Stomach (tissue), 8 donors: ENCODE measurements at regions not wholly inside any gene's neighbourhood (a gene's known extent, or its start where the extent isn't known, plus 50 kb on each side); places are given as distances from the start of the nearest gene placed in this dataset.
"Not testable (repeated sequence)": the region's sequence is repeated elsewhere in the genome, so short reads cannot be mapped to it uniquely, and the experiment has no call there.

ENCODE experiments used
- DNase-seq, 2 donors: peaks; one replicate each; pipeline versions ENCODE4 v3.0.0 to v3.0.0-alpha.2; 2013 to 2019
- H3K27ac ChIP-seq, 5 donors: fragments of 200-600 bp in 4 of 5; sonication (generic) in 4 of 5; one replicate each; pipeline ENCODE4 v1.5.1; 2013 to 2019; ENCODE audit warnings: mild to moderate bottlenecking in 1 of 5, moderate library complexity in 1 of 5
- H3K27me3 ChIP-seq, 3 donors: fragments of 200-600 bp; sonication (generic); one replicate each; pipeline ENCODE4 v1.5.1; 2017 to 2019; ENCODE audit warnings: mixed run types in 1 of 3
- H3K36me3 ChIP-seq, 4 donors: fragments of 200-600 bp; sonication (generic); 1 replicate in 3 of 4; 2 replicates in 1 of 4; pipeline ENCODE4 v1.5.1; 2016 to 2019
- H3K4me1 ChIP-seq, 4 donors: fragments of 200-600 bp; sonication (generic); one replicate each; pipeline ENCODE4 v1.5.1; 2016 to 2019
- H3K4me3 ChIP-seq, 4 donors: fragments of 200-600 bp; sonication (generic) in 3 of 4; one replicate each; pipeline ENCODE4 v1.5.1; 2016 to 2019; ENCODE audit warnings: mild to moderate bottlenecking in 1 of 4
- H3K9me3 ChIP-seq, 4 donors: fragments of 200-600 bp; sonication (generic); one replicate each; pipeline ENCODE4 v1.5.1; 2016 to 2019
- CTCF ChIP-seq, 7 experiments: fragments of 450-650 bp in 4 of 7; fragments of 200-600 bp in 3 of 7; sonication (generic) in 3 of 7; IDR thresholded peaks; one replicate each; pipeline ENCODE4 v1.5.1; 2016 to 2019; ENCODE audit warnings: antibody characterized with exemption in 7 of 7, control low read depth in 2 of 7, mild to moderate bottlenecking in 1 of 7
- EP300 ChIP-seq: sonication (generic); formaldehyde crosslinking; IDR thresholded peaks from one replicate; pipeline ENCODE4 v1.6.1; 2017; ENCODE audit warnings: antibody characterized with exemption
- POLR2A ChIP-seq, 4 donors: fragments of 450-650 bp; IDR thresholded peaks; one replicate each; pipeline ENCODE4 v1.6.1; 2016; ENCODE audit warnings: antibody characterized with exemption in 4 of 4, control low read depth in 2 of 4, mild to moderate bottlenecking in 1 of 4, moderate library complexity in 1 of 4
- POLR2AphosphoS5 ChIP-seq, 3 donors: sonication (generic); formaldehyde crosslinking; IDR thresholded peaks; one replicate each; pipeline ENCODE4 v1.6.1; 2016; ENCODE audit warnings: antibody characterized with exemption in 3 of 3
- WGBS, 5 donors: extraction: QIAGEN DNeasy Blood & Tissue Kit in 3 of 5; methylation state at CpG; one replicate each; pipeline versions ENCODE4 v1.1.5 to v1.1.7; 2013 to 2018; 5-methylcytosine and 5-hydroxymethylcytosine counted together
- intact Hi-C: fragments of 100-400 bp; cut with DNase I; formaldehyde crosslinking; loops from one replicate; pipeline ENCODE4 v1.15.1; 2023; ENCODE audit warnings: low total_unique reads
- donor health status: healthy with polysubstance abuse.
- donor health status: Bipolar disorder and iron deficiency.
- donor health status: healthy.

DNA sequence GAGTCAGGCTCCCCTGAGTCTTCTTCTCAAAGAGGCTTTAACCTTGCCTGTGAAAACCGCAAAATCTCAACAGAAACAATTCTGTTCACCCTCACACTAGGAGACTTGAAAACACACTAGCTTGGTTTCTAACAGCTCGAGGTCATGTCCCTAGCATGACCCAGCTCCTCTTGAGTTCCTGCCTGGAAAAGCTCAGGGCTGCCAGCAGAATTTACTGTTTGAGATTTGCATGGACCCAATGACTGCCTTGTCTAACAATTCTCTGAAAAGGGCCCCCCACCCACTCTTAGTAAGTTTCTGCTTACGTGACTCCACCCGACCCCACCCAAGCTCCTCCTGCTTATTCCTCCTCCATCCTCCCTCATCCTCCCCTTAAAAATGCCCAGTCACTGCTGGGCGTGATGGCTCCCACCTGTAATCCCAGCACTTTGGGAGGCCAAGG, 85.1 kb upstream of the KMT2C start:
- Histone ChIP-seq H3K27ac (no peak overlapping the region), H3K4me1 (peaks cover 0 to 16% (median 9%) of the 10 kb centered on the region in 4 donors), H3K4me3 (no peak overlapping the region), H3K36me3 (no peaks in the 10 kb centered on the region), H3K27me3 (peaks cover 0 to 3% (median 0%) of the 10 kb centered on the region in 3 donors), H3K9me3 (peaks cover 0 to 14% (median 9%) of the 10 kb centered on the region in 4 donors)
- TF ChIP-seq POLR2A (IDR thresholded peaks at IDR 0.05) (no peak), CTCF (IDR thresholded peaks at IDR 0.05) (no peak)
- intact Hi-C loops, result no loop called here
- DNase-seq, result no peak
- WGBS, 5 donors, result 70 to 90% (median 84%) methylated on average over 5 of the region's 5 CpGs

DNA sequence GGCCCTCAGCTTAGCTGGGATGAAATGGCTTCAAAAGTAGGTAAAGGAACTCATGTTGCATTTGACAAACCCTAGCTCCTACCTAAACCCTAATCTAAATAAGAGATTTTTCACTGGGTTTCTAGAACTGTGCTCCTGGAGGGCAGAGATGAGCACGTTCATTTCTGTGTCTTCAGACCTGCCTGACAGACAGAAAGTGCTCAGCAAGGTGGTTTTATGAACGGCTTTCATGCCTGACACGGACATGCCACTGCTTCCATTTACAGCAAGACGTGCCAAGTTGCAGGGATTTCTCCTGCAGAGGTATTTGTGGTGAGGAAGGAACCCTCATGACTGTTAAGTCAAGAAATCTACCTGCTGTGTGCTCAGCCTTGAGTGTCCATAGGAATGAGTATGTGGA, 83.5 kb upstream of the KMT2C start:
- H3K9me3 ChIP-seq, result peaks cover 0 to 14% (median 9%) of the 10 kb centered on the region in 4 donors
- TF ChIP-seq POLR2A (IDR thresholded peaks at IDR 0.05) (no peak), POLR2AphosphoS5 (IDR thresholded peaks at IDR 0.05) (no peak), EP300 (no peak), CTCF (IDR thresholded peaks at IDR 0.05) (no peak)
- intact Hi-C loops, result no loop called here
- no peak overlapping the region for H3K4me3 ChIP-seq
- H3K27ac ChIP-seq, result no peak overlapping the region
- H3K4me1 ChIP-seq, result peaks cover 0 to 16% (median 9%) of the 10 kb centered on the region in 4 donors
- 62 to 88% (median 64%) methylated on average over 4 of the region's 4 CpGs for WGBS, 5 donors
- no peak for DNase-seq
- no peaks in the 10 kb centered on the region for H3K36me3 ChIP-seq
- H3K27me3 ChIP-seq, result peaks cover 0 to 3% (median 0%) of the 10 kb centered on the region in 3 donors

DNA sequence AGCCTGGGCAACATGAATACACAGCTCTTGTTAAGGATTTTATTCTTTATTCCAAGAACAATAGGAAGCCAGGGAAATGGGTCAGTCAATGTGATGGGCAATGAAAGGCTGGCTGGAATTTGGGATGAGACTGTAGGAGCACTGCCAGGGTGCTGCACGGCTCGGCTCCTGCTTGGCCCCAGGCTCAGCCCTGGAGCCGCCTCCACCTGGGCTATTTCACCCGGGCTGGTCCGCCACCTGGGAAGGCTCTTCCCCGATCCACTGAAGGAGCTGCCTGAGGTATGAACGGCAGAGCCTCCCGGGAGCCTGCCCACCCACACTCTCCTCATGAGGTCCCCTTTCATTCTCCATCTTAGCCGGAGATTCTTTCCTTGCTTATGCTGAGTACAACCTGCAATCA, 80.4 kb upstream of the KMT2C start:
- intact Hi-C loops, result no loop called here
- WGBS, 5 donors, result 75 to 97% (median 94%) methylated on average over 5 to 9 of the region's 9 CpGs
- H3K27me3 ChIP-seq, result peaks cover 0 to 3% (median 0%) of the 10 kb centered on the region in 3 donors

GRCh38 chr7:152515266-152515950, 79.6 kb upstream of the KMT2C start:
- H3K4me1 ChIP-seq, DNase-seq, H3K27ac ChIP-seq, H3K4me3 ChIP-seq, H3K27me3 ChIP-seq, intact Hi-C loops, H3K36me3 ChIP-seq: not testable (repeated sequence)
- peaks cover 0 to 14% (median 9%) of the 10 kb centered on the region in 4 donors for H3K9me3 ChIP-seq
- WGBS, 5 donors, result 85 to 93% (median 87%) methylated on average over 25 of the region's 25 CpGs

More for the DNA sequence above, 80.4 kb upstream of the KMT2C start:
- no peaks in the 10 kb centered on the region for H3K36me3 ChIP-seq
- H3K9me3 ChIP-seq, result peaks cover 0 to 14% (median 9%) of the 10 kb centered on the region in 4 donors
- no peak overlapping the region for H3K27ac ChIP-seq
- no peak for TF ChIP-seq POLR2AphosphoS5 (IDR thresholded peaks at IDR 0.05)
- TF ChIP-seq CTCF (IDR thresholded peaks at IDR 0.05), result no peak
- no peak for TF ChIP-seq POLR2A (IDR thresholded peaks at IDR 0.05)
- no peak for TF ChIP-seq EP300
- DNase-seq, result no peak
- H3K4me1 ChIP-seq, result no peaks in the 10 kb centered on the region
- no peak overlapping the region for H3K4me3 ChIP-seq

DNA sequence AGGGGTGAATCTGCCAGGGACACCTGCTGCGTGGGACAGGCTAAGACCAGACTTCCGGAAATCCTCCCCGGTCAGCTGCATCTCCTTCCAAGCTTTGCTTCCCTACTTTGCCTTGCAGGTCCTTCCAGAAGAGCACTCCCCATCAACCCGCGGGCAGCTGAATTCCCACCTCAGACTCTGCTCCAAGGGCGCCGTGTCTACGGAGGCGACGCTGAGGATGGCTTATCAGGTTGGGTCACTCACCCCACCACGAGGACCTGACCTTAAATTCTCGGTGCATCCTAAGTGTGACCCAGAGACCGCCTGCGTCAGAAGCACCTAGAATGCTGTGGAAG, 78.9 kb upstream of the KMT2C start:
- no peak for DNase-seq
- intact Hi-C loops, result no loop called here
- peaks cover 0 to 3% (median 0%) of the 10 kb centered on the region in 3 donors for H3K27me3 ChIP-seq
- H3K4me3 ChIP-seq, result no peak overlapping the region
- H3K4me1 ChIP-seq, result no peaks in the 10 kb centered on the region
- peaks cover 0 to 12% (median 9%) of the 10 kb centered on the region in 4 donors for H3K9me3 ChIP-seq
- TF ChIP-seq POLR2AphosphoS5 (IDR thresholded peaks at IDR 0.05) (no peak), EP300 (no peak), CTCF (IDR thresholded peaks at IDR 0.05) (no peak), POLR2A (IDR thresholded peaks at IDR 0.05) (no peak)
- H3K36me3 ChIP-seq, result no peaks in the 10 kb centered on the region
- WGBS, 5 donors, result 90 to 98% (median 93%) methylated on average over 14 of the region's 14 CpGs
- no peak overlapping the region for H3K27ac ChIP-seq
